HEK293 (cell line): ENCODE measurements at regions not wholly inside any gene's neighbourhood (a gene's known extent, or its start where the extent isn't known, plus 50 kb on each side); places are given as distances from the start of the nearest gene placed in this dataset.

Experiments
- KLF8 ChIP-seq: fragments of 450-650 bp; formaldehyde crosslinking; IDR thresholded peaks from 2 replicates; pipeline ENCODE4 v1.5.1; 2016; ENCODE audit warnings: missing biosample characterization, missing genetic modification characterization
- RBAK ChIP-seq: fragments of 450-650 bp; formaldehyde crosslinking; IDR thresholded peaks from 2 replicates; pipeline ENCODE4 v1.5.1; 2016; ENCODE audit warnings: missing biosample characterization, missing genetic modification characterization
- SP2 ChIP-seq: fragments of 450-650 bp; formaldehyde crosslinking; IDR thresholded peaks from 2 replicates; pipeline ENCODE4 v1.5.1; 2016; ENCODE audit warnings: missing biosample characterization, missing genetic modification characterization
- TCF7L2 ChIP-seq: IDR thresholded peaks from 2 replicates; pipeline ENCODE4 v1.6.1; 2011; ENCODE audit warnings: low read depth, mild to moderate bottlenecking, inconsistent platforms, low read length, moderate library complexity, borderline replicate concordance
- YY1 ChIP-seq: fragments of 450-650 bp; formaldehyde crosslinking; IDR thresholded peaks from 2 replicates; pipeline ENCODE4 v1.5.1; 2018; ENCODE audit warnings: missing biosample characterization, missing genetic modification characterization
- ZNF558 ChIP-seq: fragments of 450-650 bp; formaldehyde crosslinking; IDR thresholded peaks from 2 replicates; pipeline ENCODE4 v1.5.1; 2016; ENCODE audit warnings: missing biosample characterization, missing genetic modification characterization
- ZNF621 ChIP-seq: fragments of 450-650 bp; formaldehyde crosslinking; IDR thresholded peaks from 2 replicates; pipeline ENCODE4 v1.5.1; 2017; ENCODE audit warnings: missing biosample characterization, missing genetic modification characterization
- ZNF624 ChIP-seq: fragments of 450-650 bp; formaldehyde crosslinking; IDR thresholded peaks from 2 replicates; pipeline ENCODE4 v1.5.1; 2017; ENCODE audit warnings: missing biosample characterization, missing genetic modification characterization
- ZNF660 ChIP-seq: fragments of 450-650 bp; IDR thresholded peaks from 2 replicates; pipeline ENCODE4 v1.5.1; 2018; ENCODE audit warnings: missing biosample characterization, mild to moderate bottlenecking, missing genetic modification characterization
- ZNF704 ChIP-seq: fragments of 450-650 bp; formaldehyde crosslinking; IDR thresholded peaks from 2 replicates; pipeline ENCODE4 v1.5.1; 2016; ENCODE audit warnings: missing biosample characterization, missing genetic modification characterization
- ZSCAN23 ChIP-seq: fragments of 450-650 bp; formaldehyde crosslinking; IDR thresholded peaks from 2 replicates; pipeline ENCODE4 v1.5.1; 2016; ENCODE audit warnings: missing biosample characterization, missing genetic modification characterization
- TF ChIP-seq, protein P1 (sequence below): fragments of 450-650 bp; formaldehyde crosslinking; IDR thresholded peaks from 2 replicates; pipeline ENCODE4 v1.5.1; 2016; ENCODE audit warnings: missing biosample characterization, missing genetic modification characterization
- TF ChIP-seq, protein P2 (sequence below): fragments of 450-650 bp; formaldehyde crosslinking; IDR thresholded peaks from 2 replicates; pipeline ENCODE4 v1.5.1; 2016; ENCODE audit warnings: missing biosample characterization, missing genetic modification characterization
- TF ChIP-seq, protein P3 (sequence below): fragments of 450-650 bp; formaldehyde crosslinking; IDR thresholded peaks from 2 replicates; pipeline ENCODE4 v1.5.1; 2016; ENCODE audit warnings: missing biosample characterization, missing genetic modification characterization

GRCh38 chr18:70507970-70508369, 219.1 kb downstream of the SOCS6 start:
- TF ChIP-seq ZSCAN23 (tag by site-specific recombination): no peak
- TF ChIP-seq, protein P1, sequence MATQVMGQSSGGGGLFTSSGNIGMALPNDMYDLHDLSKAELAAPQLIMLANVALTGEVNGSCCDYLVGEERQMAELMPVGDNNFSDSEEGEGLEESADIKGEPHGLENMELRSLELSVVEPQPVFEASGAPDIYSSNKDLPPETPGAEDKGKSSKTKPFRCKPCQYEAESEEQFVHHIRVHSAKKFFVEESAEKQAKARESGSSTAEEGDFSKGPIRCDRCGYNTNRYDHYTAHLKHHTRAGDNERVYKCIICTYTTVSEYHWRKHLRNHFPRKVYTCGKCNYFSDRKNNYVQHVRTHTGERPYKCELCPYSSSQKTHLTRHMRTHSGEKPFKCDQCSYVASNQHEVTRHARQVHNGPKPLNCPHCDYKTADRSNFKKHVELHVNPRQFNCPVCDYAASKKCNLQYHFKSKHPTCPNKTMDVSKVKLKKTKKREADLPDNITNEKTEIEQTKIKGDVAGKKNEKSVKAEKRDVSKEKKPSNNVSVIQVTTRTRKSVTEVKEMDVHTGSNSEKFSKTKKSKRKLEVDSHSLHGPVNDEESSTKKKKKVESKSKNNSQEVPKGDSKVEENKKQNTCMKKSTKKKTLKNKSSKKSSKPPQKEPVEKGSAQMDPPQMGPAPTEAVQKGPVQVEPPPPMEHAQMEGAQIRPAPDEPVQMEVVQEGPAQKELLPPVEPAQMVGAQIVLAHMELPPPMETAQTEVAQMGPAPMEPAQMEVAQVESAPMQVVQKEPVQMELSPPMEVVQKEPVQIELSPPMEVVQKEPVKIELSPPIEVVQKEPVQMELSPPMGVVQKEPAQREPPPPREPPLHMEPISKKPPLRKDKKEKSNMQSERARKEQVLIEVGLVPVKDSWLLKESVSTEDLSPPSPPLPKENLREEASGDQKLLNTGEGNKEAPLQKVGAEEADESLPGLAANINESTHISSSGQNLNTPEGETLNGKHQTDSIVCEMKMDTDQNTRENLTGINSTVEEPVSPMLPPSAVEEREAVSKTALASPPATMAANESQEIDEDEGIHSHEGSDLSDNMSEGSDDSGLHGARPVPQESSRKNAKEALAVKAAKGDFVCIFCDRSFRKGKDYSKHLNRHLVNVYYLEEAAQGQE: no peak
- TF ChIP-seq, protein P2, sequence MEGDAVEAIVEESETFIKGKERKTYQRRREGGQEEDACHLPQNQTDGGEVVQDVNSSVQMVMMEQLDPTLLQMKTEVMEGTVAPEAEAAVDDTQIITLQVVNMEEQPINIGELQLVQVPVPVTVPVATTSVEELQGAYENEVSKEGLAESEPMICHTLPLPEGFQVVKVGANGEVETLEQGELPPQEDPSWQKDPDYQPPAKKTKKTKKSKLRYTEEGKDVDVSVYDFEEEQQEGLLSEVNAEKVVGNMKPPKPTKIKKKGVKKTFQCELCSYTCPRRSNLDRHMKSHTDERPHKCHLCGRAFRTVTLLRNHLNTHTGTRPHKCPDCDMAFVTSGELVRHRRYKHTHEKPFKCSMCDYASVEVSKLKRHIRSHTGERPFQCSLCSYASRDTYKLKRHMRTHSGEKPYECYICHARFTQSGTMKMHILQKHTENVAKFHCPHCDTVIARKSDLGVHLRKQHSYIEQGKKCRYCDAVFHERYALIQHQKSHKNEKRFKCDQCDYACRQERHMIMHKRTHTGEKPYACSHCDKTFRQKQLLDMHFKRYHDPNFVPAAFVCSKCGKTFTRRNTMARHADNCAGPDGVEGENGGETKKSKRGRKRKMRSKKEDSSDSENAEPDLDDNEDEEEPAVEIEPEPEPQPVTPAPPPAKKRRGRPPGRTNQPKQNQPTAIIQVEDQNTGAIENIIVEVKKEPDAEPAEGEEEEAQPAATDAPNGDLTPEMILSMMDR: no peak
- TF ChIP-seq SP2 (tag by site-specific recombination): no peak
- TF ChIP-seq, protein P3, sequence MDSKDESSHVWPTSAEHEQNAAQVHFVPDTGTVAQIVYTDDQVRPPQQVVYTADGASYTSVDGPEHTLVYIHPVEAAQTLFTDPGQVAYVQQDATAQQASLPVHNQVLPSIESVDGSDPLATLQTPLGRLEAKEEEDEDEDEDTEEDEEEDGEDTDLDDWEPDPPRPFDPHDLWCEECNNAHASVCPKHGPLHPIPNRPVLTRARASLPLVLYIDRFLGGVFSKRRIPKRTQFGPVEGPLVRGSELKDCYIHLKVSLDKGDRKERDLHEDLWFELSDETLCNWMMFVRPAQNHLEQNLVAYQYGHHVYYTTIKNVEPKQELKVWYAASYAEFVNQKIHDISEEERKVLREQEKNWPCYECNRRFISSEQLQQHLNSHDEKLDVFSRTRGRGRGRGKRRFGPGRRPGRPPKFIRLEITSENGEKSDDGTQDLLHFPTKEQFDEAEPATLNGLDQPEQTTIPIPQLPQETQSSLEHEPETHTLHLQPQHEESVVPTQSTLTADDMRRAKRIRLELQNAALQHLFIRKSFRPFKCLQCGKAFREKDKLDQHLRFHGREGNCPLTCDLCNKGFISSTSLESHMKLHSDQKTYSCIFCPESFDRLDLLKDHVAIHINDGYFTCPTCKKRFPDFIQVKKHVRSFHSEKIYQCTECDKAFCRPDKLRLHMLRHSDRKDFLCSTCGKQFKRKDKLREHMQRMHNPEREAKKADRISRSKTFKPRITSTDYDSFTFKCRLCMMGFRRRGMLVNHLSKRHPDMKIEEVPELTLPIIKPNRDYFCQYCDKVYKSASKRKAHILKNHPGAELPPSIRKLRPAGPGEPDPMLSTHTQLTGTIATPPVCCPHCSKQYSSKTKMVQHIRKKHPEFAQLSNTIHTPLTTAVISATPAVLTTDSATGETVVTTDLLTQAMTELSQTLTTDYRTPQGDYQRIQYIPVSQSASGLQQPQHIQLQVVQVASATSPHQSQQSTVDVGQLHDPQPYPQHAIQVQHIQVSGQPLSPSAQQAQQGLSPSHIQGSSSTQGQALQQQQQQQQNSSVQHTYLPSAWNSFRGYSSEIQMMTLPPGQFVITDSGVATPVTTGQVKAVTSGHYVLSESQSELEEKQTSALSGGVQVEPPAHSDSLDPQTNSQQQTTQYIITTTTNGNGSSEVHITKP: no peak
- no peak for TF ChIP-seq ZNF558 (tag by site-specific recombination)
- TF ChIP-seq ZNF660: no peak
- TF ChIP-seq KLF8 (tag by site-specific recombination): no peak
- TF ChIP-seq ZNF704 (tag by site-specific recombination): no peak
- TF ChIP-seq YY1 (tag by site-specific recombination): no peak
- no peak for TF ChIP-seq ZNF621 (tag by site-specific recombination)
- TF ChIP-seq ZNF624: no peak
- no peak for TF ChIP-seq TCF7L2
- no peak for TF ChIP-seq RBAK (tag by site-specific recombination)
